Lower lobe of right lung (tissue), 2 donors: ENCODE measurements at regions not wholly inside any gene's neighbourhood (a gene's known extent, or its start where the extent isn't known, plus 50 kb on each side); places are given as distances from the start of the nearest gene placed in this dataset.

Source experiments
- ATAC-seq, 2 donors: fragments of 200-7000 bp; cut with Tn5 transposase; one replicate each; pipeline ENCODE4 v1.9.1; 2020 to 2022; ENCODE audit warnings: mild to moderate bottlenecking in 2 of 2, moderate library complexity in 2 of 2
- DNase-seq: peaks from one replicate; pipeline ENCODE4 v3.0.0-alpha.2; 2020
- H3K27ac ChIP-seq: fragments of 200-600 bp; one replicate; pipeline ENCODE4 v1.8.0; 2022
- H3K27me3 ChIP-seq: fragments of 200-600 bp; one replicate; pipeline ENCODE4 v1.8.0; 2022; ENCODE audit warnings: low read depth
- H3K36me3 ChIP-seq: fragments of 200-600 bp; one replicate; pipeline ENCODE4 v1.8.0; 2022; ENCODE audit warnings: mild to moderate bottlenecking
- H3K4me1 ChIP-seq: fragments of 200-600 bp; one replicate; pipeline ENCODE4 v1.8.0; 2022
- H3K4me3 ChIP-seq: fragments of 200-600 bp; one replicate; pipeline ENCODE4 v1.8.0; 2022; ENCODE audit warnings: mild to moderate bottlenecking
- H3K9me3 ChIP-seq: fragments of 200-600 bp; one replicate; pipeline ENCODE4 v1.8.0; 2022
- CTCF ChIP-seq: fragments of 200-600 bp; IDR thresholded peaks from one replicate; pipeline ENCODE4 v1.8.0; 2022; ENCODE audit warnings: antibody characterized with exemption, mild to moderate bottlenecking
- intact Hi-C: fragments of 100-400 bp; cut with DNase I; formaldehyde crosslinking; loops from one replicate; pipeline ENCODE4 v1.11.0; 2022
- donor health status: DM: no; HTN: yes; CAD: no; lungs with severe emphysema.

- H3K4me3 ChIP-seq = no peak overlapping the region
- intact Hi-C loops = no loop called here
- no peaks in the 10 kb centered on the region for H3K27me3 ChIP-seq
- H3K27ac ChIP-seq = no peak overlapping the region
- no peak for DNase-seq
- no peak for ATAC-seq
- H3K9me3 ChIP-seq = no peaks in the 10 kb centered on the region
- H3K36me3 ChIP-seq = no peaks in the 10 kb centered on the region
- H3K4me1 ChIP-seq = no peaks in the 10 kb centered on the region
- no peak for TF ChIP-seq CTCF
Observed at GRCh38 chr5:130712324-130712723, 452.7 kb downstream of the HINT1 start.

DNA sequence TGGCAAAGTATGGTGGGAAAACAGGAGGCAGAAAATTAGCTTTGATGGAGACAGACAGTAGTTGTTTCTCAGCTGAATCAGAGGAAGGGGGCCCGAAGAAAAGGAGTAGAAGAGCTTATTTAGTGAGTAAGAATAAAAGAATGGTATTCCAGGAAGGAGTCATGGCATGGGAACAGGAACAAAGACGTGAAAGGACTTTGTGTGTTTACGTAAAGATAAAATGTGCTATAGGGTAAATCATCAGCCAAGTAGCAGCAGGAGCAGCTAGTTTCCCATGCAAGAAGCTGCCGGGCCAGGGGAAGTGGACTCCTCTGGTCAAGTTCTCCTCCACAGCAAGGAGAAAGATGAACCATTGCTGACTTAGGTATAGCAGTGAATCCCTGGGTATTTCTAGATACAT is 454.5 kb downstream of the HINT1 start:
- Histone ChIP-seq H3K9me3 (no peaks in the 10 kb centered on the region), H3K27me3 (no peaks in the 10 kb centered on the region), H3K4me3 (no peak overlapping the region), H3K36me3 (no peaks in the 10 kb centered on the region), H3K27ac (no peak overlapping the region), H3K4me1 (no peaks in the 10 kb centered on the region)
- ATAC-seq (no peak), DNase-seq (no peak)
- no peak for TF ChIP-seq CTCF
- intact Hi-C loops = no loop called here

DNA sequence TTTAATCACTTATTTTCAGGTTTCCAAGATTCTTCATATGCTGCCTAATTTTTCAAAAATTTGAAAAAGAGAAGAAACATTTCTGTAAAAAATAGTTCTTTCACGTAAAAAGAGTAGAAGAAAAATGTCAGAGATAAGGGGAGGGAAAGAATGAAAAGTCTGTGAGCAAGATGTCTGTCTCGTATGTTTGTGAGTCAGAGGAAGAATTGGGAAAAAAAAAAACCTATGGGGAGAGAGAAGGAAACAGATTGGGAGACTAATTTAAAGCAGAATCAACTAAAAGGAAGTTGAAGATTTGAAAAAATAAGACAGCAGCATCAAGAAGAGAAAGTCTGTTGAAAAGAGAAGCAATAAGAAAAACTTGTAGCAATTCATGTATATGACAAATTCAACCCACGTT is 456.3 kb downstream of the HINT1 start:
- no peak overlapping the region for H3K27ac ChIP-seq
- no peak overlapping the region for H3K4me3 ChIP-seq
- no peak for TF ChIP-seq CTCF
- intact Hi-C loops = no loop called here
- H3K27me3 ChIP-seq = no peaks in the 10 kb centered on the region
- ATAC-seq = no peak
- no peaks in the 10 kb centered on the region for H3K9me3 ChIP-seq
- no peak for DNase-seq
- H3K4me1 ChIP-seq = no peaks in the 10 kb centered on the region
- H3K36me3 ChIP-seq = no peaks in the 10 kb centered on the region

DNA sequence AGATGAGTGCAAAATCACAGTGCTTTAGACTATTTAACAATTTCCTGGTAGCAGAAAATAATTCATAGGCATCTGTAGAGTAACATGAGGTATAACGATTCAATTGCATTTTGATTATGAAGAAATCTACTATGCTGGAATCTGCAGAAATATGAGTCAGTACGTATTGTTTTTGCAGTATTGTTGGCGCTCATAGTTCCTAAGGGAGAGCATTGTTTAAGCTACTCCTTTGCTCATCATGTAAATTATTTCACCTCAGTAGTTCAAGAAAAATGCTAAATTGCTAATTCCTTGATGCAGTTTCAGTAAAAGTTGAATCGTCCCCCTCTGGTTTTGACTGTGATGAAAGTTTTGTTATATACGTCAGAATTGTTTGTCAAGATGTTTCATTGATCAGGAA is 458.4 kb downstream of the HINT1 start:
- intact Hi-C loops = no loop called here

GRCh38 chr5:130705368-130705767 is 459.7 kb downstream of the HINT1 start:
- Histone ChIP-seq H3K36me3 (no peaks in the 10 kb centered on the region), H3K27ac (no peak overlapping the region), H3K27me3 (no peaks in the 10 kb centered on the region), H3K4me1 (no peaks in the 10 kb centered on the region), H3K4me3 (no peak overlapping the region), H3K9me3 (no peaks in the 10 kb centered on the region)
- DNase-seq = no peak
- ATAC-seq = no peak
- TF ChIP-seq CTCF = no peak
- intact Hi-C loops = no loop called here

More for the DNA sequence above, 458.4 kb downstream of the HINT1 start:
- H3K27ac ChIP-seq = no peak overlapping the region
- H3K4me3 ChIP-seq = no peak overlapping the region
- no peaks in the 10 kb centered on the region for H3K4me1 ChIP-seq
- no peaks in the 10 kb centered on the region for H3K36me3 ChIP-seq
- DNase-seq (no peak), ATAC-seq (no peak)
- H3K27me3 ChIP-seq = no peaks in the 10 kb centered on the region
- TF ChIP-seq CTCF = no peak
- no peaks in the 10 kb centered on the region for H3K9me3 ChIP-seq

- H3K4me3 ChIP-seq = no peak overlapping the region
Observed at GRCh38 chr5:130693509-130693908, 471.5 kb downstream of the HINT1 start.

More at GRCh38 chr5:130693509-130693908, 471.5 kb downstream of the HINT1 start:
- Histone ChIP-seq H3K27me3 (no peaks in the 10 kb centered on the region), H3K36me3 (no peaks in the 10 kb centered on the region), H3K27ac (no peak overlapping the region), H3K9me3 (no peaks in the 10 kb centered on the region), H3K4me1 (no peaks in the 10 kb centered on the region)
- intact Hi-C loops = no loop called here
- ATAC-seq (no peak), DNase-seq (no peak)
- TF ChIP-seq CTCF = no peak
